ENCODE measurements at regions not wholly inside any gene's neighbourhood (a gene's known extent, or its start where the extent isn't known, plus 50 kb on each side); places are given as distances from the start of the nearest gene placed in this dataset.
"Not testable (repeated sequence)": the region's sequence is repeated elsewhere in the genome, so short reads cannot be mapped to it uniquely, and the experiment has no call there.

DNA sequence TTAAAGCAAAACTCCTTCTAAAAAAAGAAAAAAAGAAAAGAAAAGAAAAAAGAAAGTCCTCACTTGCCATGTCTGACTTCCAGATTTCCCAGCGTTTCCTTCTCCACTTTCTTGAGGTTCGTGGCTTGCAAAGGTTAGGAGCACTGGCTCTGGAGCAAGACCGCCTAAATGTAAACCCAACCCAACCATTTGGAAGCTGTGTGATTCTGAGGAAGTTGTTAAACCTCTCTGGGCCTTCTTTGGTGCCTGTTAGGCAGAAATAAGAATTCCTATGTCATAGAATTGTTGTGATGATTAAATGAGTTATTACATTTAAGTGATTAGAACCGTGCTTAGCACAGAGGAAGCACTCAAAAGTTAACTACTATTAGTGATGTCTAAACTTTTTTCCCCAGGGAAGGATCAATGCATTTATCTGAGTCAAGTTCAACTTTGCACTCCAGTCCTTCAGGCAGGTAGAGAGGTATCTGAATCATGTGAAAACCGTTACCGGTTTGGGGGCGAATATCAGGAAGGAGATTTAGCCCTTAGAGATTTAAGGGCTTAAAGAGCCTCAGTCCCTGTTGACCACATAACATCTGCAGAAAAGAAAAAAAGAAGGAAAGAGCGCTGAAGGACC lies 78.3 kb upstream of the HES1 start:
- no peak for DNase-seq (ENCODE audit: low read depth in 1 of 2, low spot score in 1 of 2)

DNA sequence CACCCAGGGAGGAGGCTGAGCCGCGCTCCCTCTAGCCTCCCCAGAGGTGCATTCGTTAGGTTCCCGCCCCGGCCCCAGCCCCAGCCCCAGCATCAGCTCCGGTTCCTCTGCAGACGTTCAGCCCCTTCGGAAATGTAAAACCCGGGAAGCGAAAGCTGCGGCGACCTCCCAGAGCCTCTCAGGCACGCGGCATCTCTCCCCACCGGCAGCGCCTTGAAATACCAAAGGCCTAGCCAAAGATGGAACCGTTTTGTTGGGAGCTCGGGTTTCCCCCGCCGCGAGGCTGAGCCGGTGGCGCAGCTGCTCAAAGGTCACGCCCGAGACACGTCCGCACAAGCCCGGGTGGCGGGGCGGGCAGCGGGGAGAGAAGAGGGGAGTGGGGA lies 77.8 kb upstream of the HES1 start:
- peak in 1 of 2 donors; percentile 13 for DNase-seq (ENCODE audit: low read depth in 1 of 2, low spot score in 1 of 2)

DNA sequence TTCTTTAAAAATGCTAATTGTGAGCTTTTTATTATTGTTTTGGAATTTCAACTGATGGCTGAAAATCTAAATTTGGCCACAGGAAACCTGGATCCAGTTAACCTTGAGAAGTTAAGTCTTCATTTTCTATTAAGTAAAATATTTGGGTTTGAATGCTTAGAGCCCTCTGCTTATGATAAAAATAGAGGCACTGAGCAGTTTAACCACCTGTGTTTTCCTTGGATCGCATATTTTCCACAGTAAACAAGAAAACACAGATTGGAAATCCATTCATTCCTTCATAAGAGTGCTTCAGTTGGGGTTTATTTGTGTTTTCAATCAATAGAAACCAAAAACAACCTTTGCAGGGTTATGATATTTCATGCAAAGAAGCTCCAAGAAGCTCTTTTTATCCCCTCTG lies 77.2 kb upstream of the HES1 start:
- DNase-seq (ENCODE audit: low read depth in 1 of 2, low spot score in 1 of 2), result no peak

DNA sequence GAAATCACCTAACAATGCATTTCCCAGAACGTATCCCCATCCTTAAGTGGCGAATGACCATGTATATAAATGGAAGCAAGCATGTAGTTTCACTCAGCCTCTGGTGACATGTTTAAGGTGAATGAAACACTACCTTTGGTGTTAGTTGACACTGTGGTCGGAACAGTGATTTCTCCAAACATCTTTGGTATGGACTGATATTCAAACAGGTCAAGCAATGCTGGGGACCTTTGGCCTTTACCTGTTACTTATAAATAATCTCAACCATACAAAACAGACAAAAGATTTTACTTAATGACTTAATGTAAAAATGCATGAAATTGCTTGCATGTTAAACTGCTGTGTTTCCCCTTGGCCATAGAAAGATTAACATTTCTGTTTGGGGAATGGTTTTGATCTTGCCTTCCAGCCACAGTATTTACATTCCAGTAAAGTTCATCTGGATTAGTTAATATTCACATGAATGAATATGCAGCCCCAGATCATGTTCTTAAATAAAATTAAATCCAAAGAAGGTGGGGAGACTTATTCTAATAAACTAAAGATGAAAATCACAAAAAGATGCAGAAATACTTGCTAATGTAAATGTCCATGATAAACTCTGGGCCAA lies 74.4 kb upstream of the HES1 start:
- DNase-seq (ENCODE audit: low read depth in 1 of 2, low spot score in 1 of 2), result no peak

GRCh38 chr3:194062830-194063229 lies 73.1 kb upstream of the HES1 start:
- DNase-seq (ENCODE audit: low read depth in 1 of 2, low spot score in 1 of 2), result no peak

DNA sequence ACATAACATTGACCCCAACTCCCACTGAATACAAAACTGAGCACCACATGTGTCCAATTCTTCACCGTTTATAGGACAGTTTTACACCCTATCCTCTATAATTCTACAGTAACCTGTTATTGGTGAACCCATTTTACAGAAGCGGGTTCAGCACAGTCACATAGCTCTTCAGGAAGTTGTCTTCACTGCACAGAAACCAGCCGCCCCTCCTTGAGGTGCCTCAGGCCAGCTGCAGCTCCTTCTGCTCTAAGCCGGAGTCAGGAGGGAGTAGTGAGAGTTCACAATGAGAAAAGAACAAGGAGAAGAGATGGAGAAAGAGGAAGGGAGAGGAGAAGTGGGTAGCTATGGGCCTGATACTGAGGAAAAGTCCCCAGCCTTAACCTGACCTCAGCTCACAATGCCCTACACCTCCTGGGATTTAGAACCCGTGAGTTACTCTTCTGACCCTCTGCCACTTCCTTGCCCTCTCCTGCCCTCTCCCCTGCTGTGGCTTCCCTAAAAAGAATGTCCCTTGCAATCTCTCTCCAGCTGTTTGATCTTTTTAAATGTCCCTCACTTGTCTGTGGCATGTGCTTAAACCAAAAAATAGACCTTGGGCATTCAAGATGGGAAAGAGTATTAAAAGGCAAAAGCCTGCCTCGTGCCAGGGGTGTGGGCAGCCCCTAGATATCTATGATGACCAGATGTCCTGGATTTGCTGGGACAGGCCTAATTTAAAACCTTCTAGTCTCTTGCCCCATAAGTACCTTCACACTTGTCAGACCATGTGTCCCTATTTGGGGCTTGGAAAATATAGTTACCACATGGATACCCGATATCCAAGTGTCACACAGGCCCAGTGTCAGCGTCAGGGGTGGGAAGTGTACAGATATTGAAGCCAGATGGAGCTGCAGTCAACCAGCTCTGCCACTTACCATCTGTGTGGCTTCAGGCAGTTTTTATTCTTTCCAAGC lies 71.3 kb upstream of the HES1 start:
- no peak for DNase-seq (ENCODE audit: low read depth in 1 of 2, low spot score in 1 of 2)

- DNase-seq (ENCODE audit: low read depth in 1 of 2, low spot score in 1 of 2), result not testable (repeated sequence)
These were observed 68.6 kb upstream of the HES1 start for GRCh38 chr3:194067327-194067726.

DNA sequence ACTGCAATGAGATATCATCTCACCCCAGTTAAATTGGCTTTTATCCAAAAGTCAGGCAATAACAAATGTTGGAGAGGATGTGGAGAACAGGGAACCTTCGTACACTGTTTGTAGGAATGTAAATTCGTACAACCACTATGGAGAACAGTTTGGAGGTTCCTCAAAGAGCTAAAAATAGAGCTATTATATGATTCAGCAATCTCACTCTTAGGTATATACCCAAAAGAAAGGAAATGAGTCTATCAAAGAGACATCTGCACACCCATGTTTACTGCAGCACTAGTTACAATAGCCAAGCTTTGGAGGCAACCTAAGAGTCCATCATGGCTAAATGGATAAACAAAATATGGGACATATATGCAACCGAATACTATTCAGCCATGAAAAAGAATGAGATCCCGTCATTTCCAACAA lies 68.0 kb upstream of the HES1 start:
- no peak for DNase-seq (ENCODE audit: low read depth in 1 of 2, low spot score in 1 of 2)

DNA sequence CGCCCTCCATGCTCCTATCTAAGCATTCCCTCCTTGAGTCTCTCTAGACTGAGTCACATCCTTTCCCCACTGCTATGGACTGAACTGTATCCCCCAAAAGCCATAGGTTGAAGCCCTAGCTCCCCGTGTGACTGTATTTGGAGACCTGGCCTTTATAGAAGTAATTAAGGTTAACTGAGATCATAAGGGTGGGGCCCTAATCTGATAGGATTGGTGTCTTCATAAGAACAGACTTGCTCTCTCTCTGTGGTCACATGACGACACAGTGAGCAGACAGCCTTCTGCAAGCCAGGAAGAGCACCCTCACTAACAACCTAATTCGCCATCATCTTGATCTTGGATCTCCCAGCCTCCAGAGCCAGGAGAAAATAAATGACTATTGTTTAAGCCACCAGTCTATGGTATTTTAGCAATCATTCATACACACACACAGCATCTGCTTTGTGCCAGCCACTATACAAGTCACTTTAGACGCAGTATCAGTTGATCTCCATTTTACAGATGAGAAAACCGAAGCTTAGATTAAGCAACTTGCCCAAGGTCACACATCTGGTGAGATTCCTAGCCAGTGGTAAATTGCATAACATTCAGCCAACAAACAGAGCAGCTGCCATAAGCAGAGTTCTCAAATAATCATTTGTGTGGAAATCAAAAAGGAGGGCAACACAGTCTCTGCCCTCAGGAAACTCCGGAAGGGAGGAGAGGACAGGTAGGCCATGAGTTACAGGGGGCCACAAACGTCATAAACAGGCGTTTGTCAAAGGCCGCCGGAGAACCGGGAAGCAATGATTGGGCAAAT lies 66.3 kb upstream of the HES1 start:
- DNase-seq (ENCODE audit: low read depth in 1 of 2, low spot score in 1 of 2), result no peak

GRCh38 chr3:194070220-194070633 lies 65.7 kb upstream of the HES1 start:
- DNase-seq (ENCODE audit: low read depth in 1 of 2, low spot score in 1 of 2), result no peak

DNA sequence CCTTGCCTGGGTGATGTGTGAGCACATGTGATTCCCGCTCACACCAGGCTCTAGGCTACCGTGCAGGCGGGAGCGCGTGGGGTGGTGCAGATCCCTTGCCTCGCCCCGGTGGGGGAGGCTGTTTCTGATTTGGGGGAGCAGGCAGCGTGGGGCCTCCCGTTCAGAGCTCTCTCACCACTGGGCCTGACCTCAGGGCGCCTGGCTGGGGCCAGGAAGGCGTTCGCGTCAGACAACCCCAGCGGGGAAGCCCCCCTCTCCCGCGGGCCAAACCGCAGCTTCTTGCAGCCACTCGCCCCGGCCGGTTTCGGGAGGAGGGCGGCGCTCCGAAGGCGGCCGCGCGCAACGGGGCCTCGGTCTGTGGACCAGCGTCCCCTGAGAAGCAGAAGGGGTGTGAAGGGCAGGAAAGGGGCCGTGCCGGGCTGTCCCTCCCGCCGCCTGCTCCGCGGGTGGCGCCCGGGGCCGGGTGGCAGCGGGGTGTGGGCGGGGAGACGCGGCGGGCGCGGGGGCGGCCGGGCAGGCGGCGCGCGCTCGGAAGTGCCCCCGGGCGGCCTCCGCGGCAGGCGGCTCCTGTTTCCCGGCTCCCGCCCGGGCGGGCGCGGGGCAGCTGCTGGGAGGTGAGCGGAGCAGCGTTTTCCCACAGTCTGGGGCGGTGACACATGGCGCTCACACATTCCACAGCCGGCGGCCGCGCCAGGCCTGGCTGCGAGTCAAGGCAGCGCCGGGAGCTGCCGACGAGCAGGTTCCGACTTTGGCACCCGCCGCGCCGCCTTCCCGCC lies 65.1 kb upstream of the HES1 start:
- peak; percentile 41 to 48 for DNase-seq (ENCODE audit: low read depth in 1 of 2, low spot score in 1 of 2)

DNA sequence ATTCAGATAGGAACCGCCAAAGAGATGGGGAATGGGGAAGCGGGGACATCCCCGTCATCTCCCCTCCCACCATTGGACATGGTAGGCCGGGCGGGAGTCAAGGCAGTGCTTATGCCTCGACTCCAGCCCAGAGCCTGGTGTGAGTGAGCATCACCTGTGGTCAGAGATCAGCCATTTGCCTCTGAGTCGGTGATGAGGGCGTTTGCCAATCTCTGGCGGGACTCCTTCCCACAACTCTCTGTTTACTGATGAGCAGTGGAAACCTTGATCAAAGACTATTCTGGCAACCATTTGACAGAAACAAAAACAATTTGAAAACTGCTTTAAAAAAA lies 63.9 kb upstream of the HES1 start:
- DNase-seq (ENCODE audit: low read depth in 1 of 2, low spot score in 1 of 2), result no peak

- DNase-seq (ENCODE audit: low read depth in 1 of 2, low spot score in 1 of 2), result no peak
These were observed 63.2 kb upstream of the HES1 start for GRCh38 chr3:194072691-194073279.

DNA sequence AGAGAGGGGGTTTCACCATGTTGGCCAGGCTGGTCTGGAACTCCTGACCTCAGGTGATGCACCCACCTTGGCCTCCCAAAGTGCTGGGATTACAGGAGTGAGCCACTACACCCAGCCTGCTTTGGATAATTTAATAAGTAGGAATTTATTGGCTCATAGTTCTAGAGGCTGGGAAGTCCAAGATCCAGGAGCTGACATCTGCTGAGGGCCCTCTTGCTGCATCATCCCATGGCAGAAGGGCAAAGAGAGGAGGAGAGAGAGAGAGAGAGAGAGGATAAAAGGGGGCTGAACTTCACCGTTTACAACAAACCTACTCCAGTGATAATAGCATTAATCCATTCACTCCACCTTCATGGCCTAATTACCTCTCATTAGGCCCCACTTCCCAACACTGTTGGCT lies 62.0 kb upstream of the HES1 start:
- DNase-seq (ENCODE audit: low read depth in 1 of 2, low spot score in 1 of 2), result no peak

DNA sequence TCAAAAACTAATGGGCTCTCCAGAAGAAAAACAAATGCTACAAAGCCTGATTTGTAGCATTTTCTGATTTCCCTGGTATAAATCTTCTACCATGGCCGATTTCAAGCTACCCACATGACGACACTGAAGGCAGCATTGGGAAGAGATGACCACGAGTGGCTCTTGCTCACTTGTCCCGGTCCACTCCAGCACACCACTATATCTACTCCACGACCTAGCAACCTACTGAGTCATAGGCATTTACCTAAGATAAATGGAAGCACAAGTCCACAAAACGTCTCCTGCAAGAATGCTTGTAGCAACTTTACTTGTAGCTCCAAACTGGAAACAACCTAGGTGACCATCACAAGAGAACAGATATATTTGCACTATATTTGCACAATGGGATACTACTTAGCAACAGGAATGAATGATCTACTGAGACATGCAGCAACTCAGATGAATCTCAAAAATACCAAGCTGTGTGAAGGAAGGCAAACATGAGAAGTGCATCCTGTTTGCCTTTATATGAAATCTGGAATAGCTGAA lies 60.8 kb upstream of the HES1 start:
- DNase-seq (ENCODE audit: low read depth in 1 of 2, low spot score in 1 of 2), result no peak

- no peak for DNase-seq (ENCODE audit: low read depth in 1 of 2, low spot score in 1 of 2)
These were observed 60.0 kb upstream of the HES1 start for GRCh38 chr3:194075802-194076460.

- no peak for DNase-seq (ENCODE audit: low read depth in 1 of 2, low spot score in 1 of 2)
These were observed 59.5 kb upstream of the HES1 start for GRCh38 chr3:194076475-194076874.

DNA sequence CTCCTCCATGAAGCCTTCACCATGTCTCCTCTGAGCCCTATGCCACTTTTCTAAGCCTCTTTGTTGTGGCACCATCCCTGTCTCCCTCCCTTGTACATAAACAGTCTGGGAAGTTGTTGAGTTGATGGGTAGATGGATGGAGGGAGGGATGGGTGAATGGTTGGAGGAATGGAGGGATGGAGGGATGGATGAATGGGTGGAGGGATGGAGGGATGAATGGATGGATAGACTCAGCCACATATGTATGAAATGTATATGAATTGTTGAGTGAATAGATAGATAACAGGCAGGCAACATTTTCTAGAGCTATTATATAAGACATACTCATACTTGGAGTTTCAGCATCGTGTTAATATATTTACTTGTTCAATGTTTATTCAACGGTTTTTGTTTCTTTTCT lies 58.3 kb upstream of the HES1 start:
- no peak for DNase-seq (ENCODE audit: low read depth in 1 of 2, low spot score in 1 of 2)

DNA sequence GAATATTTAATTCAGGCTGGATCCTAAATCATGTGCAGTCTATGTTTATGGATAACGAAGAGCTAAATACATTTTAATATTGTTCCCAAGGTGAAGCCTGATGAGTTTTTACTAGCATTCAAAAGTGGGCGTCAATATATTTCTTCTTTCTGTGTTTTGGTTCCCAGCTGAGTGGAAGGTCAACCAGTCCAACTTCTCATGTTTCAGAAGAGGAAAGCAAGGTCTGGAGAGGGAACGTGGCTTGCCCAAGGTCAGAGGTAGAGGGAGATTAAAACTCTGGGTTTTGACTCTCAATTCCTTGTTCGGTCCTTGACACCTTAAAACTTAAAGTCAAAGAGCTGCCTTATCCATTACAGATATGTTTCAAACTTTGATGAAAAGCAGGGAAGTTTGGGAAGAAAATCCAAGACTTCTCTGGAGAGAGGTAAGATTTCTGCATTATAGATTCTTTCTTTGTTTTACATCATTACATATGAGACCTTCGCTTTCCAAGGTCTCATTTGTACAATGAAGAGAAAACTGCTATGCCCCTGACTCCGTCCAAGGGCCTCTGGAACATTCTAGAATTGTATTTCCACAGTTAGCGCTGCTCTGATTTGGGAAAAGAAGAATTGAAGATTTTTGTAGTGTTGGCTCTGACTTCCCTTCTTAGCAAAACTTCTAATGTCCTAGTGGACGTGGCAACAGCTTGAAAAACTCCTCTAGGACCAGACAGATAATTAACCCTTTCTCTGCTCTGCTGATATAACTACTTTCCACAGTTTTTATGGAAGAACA lies 57.7 kb upstream of the HES1 start:
- DNase-seq (ENCODE audit: low read depth in 1 of 2, low spot score in 1 of 2), result no peak
